Fibroblast of the aortic adventitia (primary cell): ENCODE measurements at regions not wholly inside any gene's neighbourhood (a gene's known extent, or its start where the extent isn't known, plus 50 kb on each side); places are given as distances from the start of the nearest gene placed in this dataset.
"Not testable (repeated sequence)": the region's sequence is repeated elsewhere in the genome, so short reads cannot be mapped to it uniquely, and the experiment has no call there.

Experiments
- DNase-seq: peaks from one replicate; pipeline ENCODE4 v3.0.0-alpha.2; 2010; ENCODE audit warnings: low read depth
- H3K4me3 ChIP-seq: 2 replicates; pipeline ENCODE4 v1.5.1; 2011; ENCODE audit warnings: low read depth, mild to moderate bottlenecking, control low read depth, low read length, moderate library complexity
- TF ChIP-seq, protein P1 (sequence below): IDR thresholded peaks from 2 replicates; pipeline ENCODE4 v1.5.1; 2011; ENCODE audit warnings: mild to moderate bottlenecking, low read length, control low read depth, inconsistent platforms; ENCODE audit not compliant: insufficient read depth

- DNase-seq, result no peak
- H3K4me3 ChIP-seq, result no peak overlapping the region
- TF ChIP-seq, protein P1, sequence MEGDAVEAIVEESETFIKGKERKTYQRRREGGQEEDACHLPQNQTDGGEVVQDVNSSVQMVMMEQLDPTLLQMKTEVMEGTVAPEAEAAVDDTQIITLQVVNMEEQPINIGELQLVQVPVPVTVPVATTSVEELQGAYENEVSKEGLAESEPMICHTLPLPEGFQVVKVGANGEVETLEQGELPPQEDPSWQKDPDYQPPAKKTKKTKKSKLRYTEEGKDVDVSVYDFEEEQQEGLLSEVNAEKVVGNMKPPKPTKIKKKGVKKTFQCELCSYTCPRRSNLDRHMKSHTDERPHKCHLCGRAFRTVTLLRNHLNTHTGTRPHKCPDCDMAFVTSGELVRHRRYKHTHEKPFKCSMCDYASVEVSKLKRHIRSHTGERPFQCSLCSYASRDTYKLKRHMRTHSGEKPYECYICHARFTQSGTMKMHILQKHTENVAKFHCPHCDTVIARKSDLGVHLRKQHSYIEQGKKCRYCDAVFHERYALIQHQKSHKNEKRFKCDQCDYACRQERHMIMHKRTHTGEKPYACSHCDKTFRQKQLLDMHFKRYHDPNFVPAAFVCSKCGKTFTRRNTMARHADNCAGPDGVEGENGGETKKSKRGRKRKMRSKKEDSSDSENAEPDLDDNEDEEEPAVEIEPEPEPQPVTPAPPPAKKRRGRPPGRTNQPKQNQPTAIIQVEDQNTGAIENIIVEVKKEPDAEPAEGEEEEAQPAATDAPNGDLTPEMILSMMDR, result no peak
Measured at GRCh38 chr9:82436475-82436874, 447.9 kb downstream of the SPATA31D1 start.

DNA sequence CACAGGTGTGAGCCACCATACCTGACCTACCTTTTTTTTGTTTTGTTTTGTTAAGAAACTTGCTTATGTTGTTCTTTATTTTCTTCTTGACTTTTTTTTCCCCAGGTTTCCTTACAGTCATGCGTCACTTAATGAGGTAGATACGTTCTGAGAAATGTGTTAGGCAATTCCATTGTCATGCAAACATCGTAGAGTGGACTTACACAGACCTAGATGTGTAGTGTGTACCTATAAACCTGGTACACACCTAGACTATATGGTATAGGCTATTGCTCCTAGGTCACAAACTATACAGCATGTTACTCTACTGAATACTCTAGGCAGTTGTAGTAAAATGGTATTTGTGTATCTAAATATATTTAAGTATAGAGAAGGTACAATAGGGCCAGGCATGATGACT lies 448.6 kb downstream of the SPATA31D1 start:
- not testable (repeated sequence) for H3K4me3 ChIP-seq, DNase-seq

DNA sequence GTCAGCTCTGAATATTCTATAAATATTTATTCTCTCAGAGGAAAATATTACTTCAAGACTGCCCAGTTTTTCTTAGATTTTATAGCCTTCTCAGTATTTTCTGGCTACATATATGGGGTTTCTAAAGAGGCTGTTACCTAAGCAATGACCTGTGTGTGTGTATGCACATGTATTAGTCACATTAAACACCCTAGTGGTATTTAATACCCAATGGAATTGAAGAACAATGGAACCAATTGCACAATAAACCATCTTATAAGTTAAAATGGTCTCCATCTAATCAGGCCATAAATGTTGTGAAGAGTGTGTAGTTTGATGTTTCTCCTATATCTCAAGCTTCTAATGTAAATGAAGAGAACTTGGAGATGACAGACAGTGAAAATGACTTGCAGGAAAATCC lies 450.0 kb downstream of the SPATA31D1 start:
- H3K4me3 ChIP-seq, result no peak overlapping the region
- DNase-seq, result peak; percentile 54
- TF ChIP-seq, protein P1, result no peak

DNA sequence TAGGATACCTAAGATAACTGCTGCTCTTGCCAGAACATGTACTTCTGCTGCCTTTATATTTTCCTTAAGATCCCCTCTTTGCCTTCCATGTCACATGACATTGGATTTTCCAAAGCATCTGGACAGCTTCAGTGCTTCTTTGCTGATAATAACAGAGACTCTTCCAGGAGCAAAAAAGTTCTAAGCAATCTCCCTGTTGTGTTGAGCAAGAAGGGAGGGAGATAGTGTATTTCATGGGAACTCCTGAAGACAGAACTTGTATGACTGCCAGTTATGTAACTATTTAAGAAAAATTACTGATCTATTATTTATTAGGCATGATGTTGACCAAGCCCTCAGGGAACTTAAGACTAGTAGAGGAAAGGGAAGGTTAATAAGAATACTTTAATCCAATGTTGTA lies 454.7 kb downstream of the SPATA31D1 start:
- peak; percentile 63 for DNase-seq
- no peak overlapping the region for H3K4me3 ChIP-seq
- TF ChIP-seq, protein P1, result no peak

- no peak overlapping the region for H3K4me3 ChIP-seq
- DNase-seq, result no peak
- TF ChIP-seq, protein P1, result no peak
Measured at GRCh38 chr9:82445556-82445955, 457.0 kb downstream of the SPATA31D1 start.

DNA sequence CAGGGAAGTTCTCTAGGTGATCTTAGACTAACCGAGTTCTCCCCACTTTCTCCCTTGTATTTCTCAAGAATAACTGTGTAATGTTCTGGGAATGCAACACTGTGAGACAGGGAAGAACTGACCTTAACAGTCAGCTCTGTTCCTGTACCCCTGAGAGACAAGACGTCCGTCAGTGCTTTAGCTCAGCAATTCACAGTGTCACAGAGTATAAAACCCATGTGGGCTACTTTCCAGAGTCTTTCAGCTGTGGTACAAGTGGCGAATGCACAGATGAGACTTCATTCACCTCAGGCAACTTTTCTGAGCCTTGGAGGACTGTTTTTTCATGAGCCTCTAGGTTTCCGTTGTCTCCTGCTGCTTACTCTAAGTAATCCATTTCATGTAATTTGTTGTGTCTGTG lies 458.8 kb downstream of the SPATA31D1 start:
- H3K4me3 ChIP-seq, result no peak overlapping the region
- no peak for DNase-seq
- TF ChIP-seq, protein P1, result no peak

DNA sequence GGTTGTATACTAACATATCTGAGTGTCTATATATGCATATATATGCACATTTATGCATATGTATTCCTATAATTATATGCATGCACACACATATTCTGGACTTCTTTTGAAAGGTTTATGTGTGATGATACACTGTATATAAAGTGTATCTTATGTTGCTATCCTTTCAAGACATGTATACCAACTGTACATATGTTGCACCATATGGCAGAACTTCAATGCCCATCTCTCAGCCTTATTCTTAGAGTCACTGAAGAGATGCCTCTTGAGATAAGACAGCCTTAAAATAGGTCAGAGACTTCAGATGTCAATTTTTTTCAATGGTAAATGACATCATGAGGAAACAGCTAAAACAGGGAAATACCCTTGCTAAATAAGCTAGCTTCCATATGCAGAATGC lies 461.4 kb downstream of the SPATA31D1 start:
- TF ChIP-seq, protein P1, result no peak
- no peak overlapping the region for H3K4me3 ChIP-seq
- no peak for DNase-seq
